HG03039 (cell line): ENCODE measurements at regions not wholly inside any gene's neighbourhood (a gene's known extent, or its start where the extent isn't known, plus 50 kb on each side); places are given as distances from the start of the nearest gene placed in this dataset.

Experiments
- ATAC-seq: cut with Tn5 transposase; IDR thresholded peaks from one replicate; pipeline ENCODE4 v1.9.1; 2021; ENCODE audit warnings: mild to moderate bottlenecking, moderate library complexity; ENCODE audit not compliant: unreplicated experiment

- ATAC-seq = no peak
Measured at GRCh38 chr4:123455360-123455759, 58.8 kb downstream of the SPRY1 start.

- ATAC-seq = no peak
Measured at GRCh38 chr4:123462007-123462406, 65.4 kb downstream of the SPRY1 start.

- ATAC-seq = no peak
Measured at GRCh38 chr4:123463869-123464268, 67.3 kb downstream of the SPRY1 start.

- ATAC-seq = no peak
Measured at GRCh38 chr4:123465416-123465815, 68.8 kb downstream of the SPRY1 start.

GRCh38 chr4:123466080-123466785, 69.6 kb downstream of the SPRY1 start:
- no peak for ATAC-seq

GRCh38 chr4:123468479-123469031, 72.0 kb downstream of the SPRY1 start:
- no peak for ATAC-seq

GRCh38 chr4:123469245-123469644, 72.7 kb downstream of the SPRY1 start:
- ATAC-seq = no peak

GRCh38 chr4:123469696-123470095, 73.1 kb downstream of the SPRY1 start:
- ATAC-seq = no peak

- ATAC-seq = no peak
Measured at GRCh38 chr4:123470640-123471039, 74.0 kb downstream of the SPRY1 start.

- ATAC-seq = no peak
Measured at GRCh38 chr4:123471655-123472369, 75.2 kb downstream of the SPRY1 start.

GRCh38 chr4:123474817-123475216, 78.2 kb downstream of the SPRY1 start:
- ATAC-seq = no peak

GRCh38 chr4:123476089-123476488, 79.5 kb downstream of the SPRY1 start:
- ATAC-seq = no peak

- no peak for ATAC-seq
Measured at GRCh38 chr4:123477711-123478209, 81.2 kb downstream of the SPRY1 start.

- no peak for ATAC-seq
Measured at GRCh38 chr4:123478859-123479345, 82.3 kb downstream of the SPRY1 start.

GRCh38 chr4:123479944-123480343, 83.3 kb downstream of the SPRY1 start:
- no peak for ATAC-seq

- no peak for ATAC-seq
Measured at GRCh38 chr4:123480706-123481418, 84.3 kb downstream of the SPRY1 start.

- no peak for ATAC-seq
Measured at GRCh38 chr4:123481717-123482116, 85.1 kb downstream of the SPRY1 start.

GRCh38 chr4:123484291-123484926, 87.8 kb downstream of the SPRY1 start:
- ATAC-seq = no peak

GRCh38 chr4:123485601-123486000, 89.0 kb downstream of the SPRY1 start:
- no peak for ATAC-seq

- peak; percentile 90 for ATAC-seq
Measured at GRCh38 chr4:123488916-123489315, 92.3 kb downstream of the SPRY1 start.

- ATAC-seq = no peak
Measured at GRCh38 chr4:123495530-123495929, 98.9 kb downstream of the SPRY1 start.
